WTC11 (cell line): ENCODE measurements at regions not wholly inside any gene's neighbourhood (a gene's known extent, or its start where the extent isn't known, plus 50 kb on each side); places are given as distances from the start of the nearest gene placed in this dataset.

Experiments used
- ATF2 ChIP-seq: sonication (generic); formaldehyde crosslinking; IDR thresholded peaks from 2 replicates; pipeline ENCODE4 v1.8.1; 2022; ENCODE audit warnings: low read depth, missing genetic modification reagents, borderline replicate concordance
- CBFB ChIP-seq: sonication (generic); formaldehyde crosslinking; IDR thresholded peaks from 2 replicates; pipeline ENCODE4 v1.8.1; 2022; ENCODE audit warnings: mild to moderate bottlenecking, low read depth, missing genetic modification reagents
- ETV6 ChIP-seq: sonication (generic); formaldehyde crosslinking; IDR thresholded peaks from 2 replicates; pipeline ENCODE4 v1.8.1; 2022; ENCODE audit warnings: mild to moderate bottlenecking, missing genetic modification reagents
- GTF2I ChIP-seq: fragments of 250-450 bp; sonication (Bioruptor Pico); conservative IDR thresholded peaks from 2 replicates; pipeline ENCODE4 v1.4.0; 2021; ENCODE audit warnings: mild to moderate bottlenecking
- MAX ChIP-seq: sonication (generic); formaldehyde crosslinking; IDR thresholded peaks from 2 replicates; pipeline ENCODE4 v1.8.0; 2022; ENCODE audit warnings: mild to moderate bottlenecking, missing genetic modification reagents
- NFYB ChIP-seq: sonication (generic); formaldehyde crosslinking; conservative IDR thresholded peaks from 2 replicates; pipeline ENCODE4 v1.8.0; 2022; ENCODE audit warnings: low read depth, missing genetic modification reagents
- PRDM15 ChIP-seq: sonication (generic); formaldehyde crosslinking; IDR thresholded peaks from 2 replicates; pipeline ENCODE4 v1.8.0; 2022; ENCODE audit warnings: missing genetic modification reagents
- TEAD4 ChIP-seq: sonication (generic); formaldehyde crosslinking; IDR thresholded peaks from 2 replicates; pipeline ENCODE4 v1.8.0; 2022; ENCODE audit warnings: mild to moderate bottlenecking, missing genetic modification reagents
- USF1 ChIP-seq: sonication (generic); formaldehyde crosslinking; IDR thresholded peaks from 2 replicates; pipeline ENCODE4 v1.8.0; 2022; ENCODE audit warnings: mild to moderate bottlenecking, missing genetic modification reagents
- ZBTB21 ChIP-seq: sonication (generic); formaldehyde crosslinking; IDR thresholded peaks from 2 replicates; pipeline ENCODE4 v1.8.1; 2023; ENCODE audit warnings: mild to moderate bottlenecking, missing genetic modification reagents, borderline replicate concordance
- ZNF232 ChIP-seq: sonication (generic); formaldehyde crosslinking; IDR thresholded peaks from 2 replicates; pipeline ENCODE4 v1.8.0; 2022; ENCODE audit warnings: mild to moderate bottlenecking, missing genetic modification reagents
- ZNF416 ChIP-seq: fragments of 250-450 bp; sonication (Bioruptor Pico); IDR thresholded peaks from 2 replicates; pipeline ENCODE4 v1.9.0; 2021; ENCODE audit warnings: mild to moderate bottlenecking, inconsistent platforms
- TF ChIP-seq, protein P1 (sequence below): fragments of 200-600 bp; IDR thresholded peaks from 2 replicates; pipeline ENCODE4 v1.8.0; 2022; ENCODE audit warnings: antibody characterized with exemption
- TF ChIP-seq, protein P2 (sequence below): sonication (generic); formaldehyde crosslinking; IDR thresholded peaks from 2 replicates; pipeline ENCODE4 v1.8.1; 2023; ENCODE audit warnings: mild to moderate bottlenecking, missing genetic modification reagents, moderate library complexity

GRCh38 chr3:118531816-118532215, 502.8 kb downstream of the IGSF11 start:
- TF ChIP-seq, protein P1, sequence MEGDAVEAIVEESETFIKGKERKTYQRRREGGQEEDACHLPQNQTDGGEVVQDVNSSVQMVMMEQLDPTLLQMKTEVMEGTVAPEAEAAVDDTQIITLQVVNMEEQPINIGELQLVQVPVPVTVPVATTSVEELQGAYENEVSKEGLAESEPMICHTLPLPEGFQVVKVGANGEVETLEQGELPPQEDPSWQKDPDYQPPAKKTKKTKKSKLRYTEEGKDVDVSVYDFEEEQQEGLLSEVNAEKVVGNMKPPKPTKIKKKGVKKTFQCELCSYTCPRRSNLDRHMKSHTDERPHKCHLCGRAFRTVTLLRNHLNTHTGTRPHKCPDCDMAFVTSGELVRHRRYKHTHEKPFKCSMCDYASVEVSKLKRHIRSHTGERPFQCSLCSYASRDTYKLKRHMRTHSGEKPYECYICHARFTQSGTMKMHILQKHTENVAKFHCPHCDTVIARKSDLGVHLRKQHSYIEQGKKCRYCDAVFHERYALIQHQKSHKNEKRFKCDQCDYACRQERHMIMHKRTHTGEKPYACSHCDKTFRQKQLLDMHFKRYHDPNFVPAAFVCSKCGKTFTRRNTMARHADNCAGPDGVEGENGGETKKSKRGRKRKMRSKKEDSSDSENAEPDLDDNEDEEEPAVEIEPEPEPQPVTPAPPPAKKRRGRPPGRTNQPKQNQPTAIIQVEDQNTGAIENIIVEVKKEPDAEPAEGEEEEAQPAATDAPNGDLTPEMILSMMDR: no peak
- TF ChIP-seq ZNF416 (CRISPR knock-in tag) (no peak), CBFB (CRISPR knock-in tag) (no peak), NFYB (CRISPR knock-in tag) (no peak), MAX (CRISPR knock-in tag) (no peak), GTF2I (CRISPR knock-in tag) (no peak), ZBTB21 (CRISPR knock-in tag) (no peak), ZNF232 (no peak), ETV6 (CRISPR knock-in tag) (no peak), PRDM15 (no peak), USF1 (no peak), TEAD4 (CRISPR knock-in tag) (no peak), ATF2 (CRISPR knock-in tag) (no peak)
- TF ChIP-seq, protein P2, sequence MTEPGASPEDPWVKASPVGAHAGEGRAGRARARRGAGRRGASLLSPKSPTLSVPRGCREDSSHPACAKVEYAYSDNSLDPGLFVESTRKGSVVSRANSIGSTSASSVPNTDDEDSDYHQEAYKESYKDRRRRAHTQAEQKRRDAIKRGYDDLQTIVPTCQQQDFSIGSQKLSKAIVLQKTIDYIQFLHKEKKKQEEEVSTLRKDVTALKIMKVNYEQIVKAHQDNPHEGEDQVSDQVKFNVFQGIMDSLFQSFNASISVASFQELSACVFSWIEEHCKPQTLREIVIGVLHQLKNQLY (CRISPR knock-in tag): no peak
